Stomach (tissue), 8 donors: ENCODE measurements at regions not wholly inside any gene's neighbourhood (a gene's known extent, or its start where the extent isn't known, plus 50 kb on each side); places are given as distances from the start of the nearest gene placed in this dataset.

Source experiments
- DNase-seq, 2 donors: peaks; one replicate each; pipeline versions ENCODE4 v3.0.0 to v3.0.0-alpha.2; 2013 to 2019
- H3K27ac ChIP-seq, 5 donors: fragments of 200-600 bp in 4 of 5; sonication (generic) in 4 of 5; one replicate each; pipeline ENCODE4 v1.5.1; 2013 to 2019; ENCODE audit warnings: mild to moderate bottlenecking in 1 of 5, moderate library complexity in 1 of 5
- H3K27me3 ChIP-seq, 3 donors: fragments of 200-600 bp; sonication (generic); one replicate each; pipeline ENCODE4 v1.5.1; 2017 to 2019; ENCODE audit warnings: mixed run types in 1 of 3
- H3K36me3 ChIP-seq, 4 donors: fragments of 200-600 bp; sonication (generic); 1 replicate in 3 of 4; 2 replicates in 1 of 4; pipeline ENCODE4 v1.5.1; 2016 to 2019
- H3K4me1 ChIP-seq, 4 donors: fragments of 200-600 bp; sonication (generic); one replicate each; pipeline ENCODE4 v1.5.1; 2016 to 2019
- H3K4me3 ChIP-seq, 4 donors: fragments of 200-600 bp; sonication (generic) in 3 of 4; one replicate each; pipeline ENCODE4 v1.5.1; 2016 to 2019; ENCODE audit warnings: mild to moderate bottlenecking in 1 of 4
- H3K9me3 ChIP-seq, 4 donors: fragments of 200-600 bp; sonication (generic); one replicate each; pipeline ENCODE4 v1.5.1; 2016 to 2019
- CTCF ChIP-seq, 7 experiments: fragments of 450-650 bp in 4 of 7; fragments of 200-600 bp in 3 of 7; sonication (generic) in 3 of 7; IDR thresholded peaks; one replicate each; pipeline ENCODE4 v1.5.1; 2016 to 2019; ENCODE audit warnings: antibody characterized with exemption in 7 of 7, control low read depth in 2 of 7, mild to moderate bottlenecking in 1 of 7
- EP300 ChIP-seq: sonication (generic); formaldehyde crosslinking; IDR thresholded peaks from one replicate; pipeline ENCODE4 v1.6.1; 2017; ENCODE audit warnings: antibody characterized with exemption
- POLR2A ChIP-seq, 4 donors: fragments of 450-650 bp; IDR thresholded peaks; one replicate each; pipeline ENCODE4 v1.6.1; 2016; ENCODE audit warnings: antibody characterized with exemption in 4 of 4, control low read depth in 2 of 4, mild to moderate bottlenecking in 1 of 4, moderate library complexity in 1 of 4
- POLR2AphosphoS5 ChIP-seq, 3 donors: sonication (generic); formaldehyde crosslinking; IDR thresholded peaks; one replicate each; pipeline ENCODE4 v1.6.1; 2016; ENCODE audit warnings: antibody characterized with exemption in 3 of 3
- WGBS, 5 donors: extraction: QIAGEN DNeasy Blood & Tissue Kit in 3 of 5; methylation state at CpG; one replicate each; pipeline versions ENCODE4 v1.1.5 to v1.1.7; 2013 to 2018; 5-methylcytosine and 5-hydroxymethylcytosine counted together
- intact Hi-C: fragments of 100-400 bp; cut with DNase I; formaldehyde crosslinking; loops from one replicate; pipeline ENCODE4 v1.15.1; 2023; ENCODE audit warnings: low total_unique reads
- donor health status: healthy with polysubstance abuse.
- donor health status: Bipolar disorder and iron deficiency.
- donor health status: healthy.

GRCh38 chr5:53418409-53418808 lies 62.0 kb upstream of the FST start:
- intact Hi-C loops, result no loop called here
- TF ChIP-seq POLR2AphosphoS5 (IDR thresholded peaks at IDR 0.05) (no peak), POLR2A (IDR thresholded peaks at IDR 0.05) (no peak), EP300 (no peak)
- Histone ChIP-seq H3K9me3 (no peaks in the 10 kb centered on the region), H3K27me3 (no peaks in the 10 kb centered on the region), H3K4me1 (no peaks in the 10 kb centered on the region), H3K4me3 (no peak overlapping the region), H3K36me3 (no peaks in the 10 kb centered on the region), H3K27ac (peak overlapping the region in 1 of 5 donors; percentile 66)
- DNase-seq, result no peak
- 56 to 68% (median 61%) methylated on average over 4 of the region's 4 CpGs for WGBS, 5 donors

- no peaks in the 10 kb centered on the region for H3K9me3 ChIP-seq
- TF ChIP-seq CTCF (IDR thresholded peaks at IDR 0.05) (no peak), POLR2A (IDR thresholded peaks at IDR 0.05) (no peak), EP300 (no peak), POLR2AphosphoS5 (IDR thresholded peaks at IDR 0.05) (no peak)
- DNase-seq, result no peak
- H3K27me3 ChIP-seq, result no peaks in the 10 kb centered on the region
- intact Hi-C loops, result no loop called here
- H3K27ac ChIP-seq, result peak overlapping the region in 3 of 5 donors; percentile 3 to 66 (median 42)
- no peaks in the 10 kb centered on the region for H3K36me3 ChIP-seq
- H3K4me1 ChIP-seq, result no peaks in the 10 kb centered on the region
- no peak overlapping the region for H3K4me3 ChIP-seq
- 50 to 71% (median 63%) methylated on average over 5 of the region's 5 CpGs for WGBS, 5 donors
Measured at GRCh38 chr5:53418826-53419658, 61.4 kb upstream of the FST start.

- 64 to 83% (median 79%) methylated on average over 3 of the region's 3 CpGs for WGBS, 5 donors
- Histone ChIP-seq H3K4me3 (no peak overlapping the region), H3K4me1 (no peaks in the 10 kb centered on the region), H3K27ac (no peak overlapping the region), H3K36me3 (no peaks in the 10 kb centered on the region), H3K27me3 (no peaks in the 10 kb centered on the region), H3K9me3 (no peaks in the 10 kb centered on the region)
- intact Hi-C loops, result no loop called here
- no peak for TF ChIP-seq CTCF (IDR thresholded peaks at IDR 0.05)
- TF ChIP-seq POLR2A (IDR thresholded peaks at IDR 0.05), result no peak
- no peak for TF ChIP-seq POLR2AphosphoS5 (IDR thresholded peaks at IDR 0.05)
- TF ChIP-seq EP300, result no peak
- peak in 1 of 2 donors; percentile 30 for DNase-seq
Measured at GRCh38 chr5:53422539-53422938, 57.9 kb upstream of the FST start.

GRCh38 chr5:53423724-53424123 lies 56.7 kb upstream of the FST start:
- Histone ChIP-seq H3K27ac (no peak overlapping the region), H3K9me3 (no peaks in the 10 kb centered on the region), H3K4me3 (no peak overlapping the region), H3K36me3 (no peaks in the 10 kb centered on the region), H3K27me3 (no peaks in the 10 kb centered on the region), H3K4me1 (no peaks in the 10 kb centered on the region)
- no peak for TF ChIP-seq CTCF (IDR thresholded peaks at IDR 0.05)
- TF ChIP-seq POLR2AphosphoS5 (IDR thresholded peaks at IDR 0.05), result no peak
- TF ChIP-seq POLR2A (IDR thresholded peaks at IDR 0.05), result no peak
- no peak for TF ChIP-seq EP300
- intact Hi-C loops, result no loop called here
- WGBS, 5 donors, result 50 to 89% (median 88%) methylated on average over 1 of the region's 1 CpG
- no peak for DNase-seq
